GM23338 (cell line): ENCODE measurements at regions not wholly inside any gene's neighbourhood (a gene's known extent, or its start where the extent isn't known, plus 50 kb on each side); places are given as distances from the start of the nearest gene placed in this dataset.
A peak's percentile ranks its signal among the peaks of the same experiment; 100 is the strongest.

Experiments
- ATAC-seq: fragments of 200-7000 bp; cut with Tn5 transposase; 3 replicates; pipeline ENCODE4 v1.9.1; 2020
- DNase-seq: peaks from one replicate; pipeline ENCODE4 v3.0.0-alpha.2; 2015; ENCODE audit warnings: low spot score
- H2AFZ ChIP-seq: fragments of 200-600 bp; sonication (generic); 2 replicates; pipeline ENCODE4 v1.8.0; 2016; ENCODE audit warnings: antibody characterized with exemption, mild to moderate bottlenecking, moderate library complexity
- H3F3A ChIP-seq: fragments of 200-600 bp; sonication (generic); replicated peaks from 2 replicates; pipeline ENCODE4 v1.8.0; 2017; ENCODE audit warnings: antibody characterized with exemption, mixed run types, low read depth
- H3K27ac ChIP-seq: fragments of 200-600 bp; sonication (generic); 2 replicates; pipeline ENCODE4 v1.6.1; 2016; ENCODE audit warnings: low read depth
- H3K27me3 ChIP-seq: fragments of 200-600 bp; sonication (generic); 2 replicates; pipeline ENCODE4 v1.8.0; 2016; ENCODE audit warnings: mild to moderate bottlenecking, mixed run types, moderate library complexity; ENCODE audit not compliant: insufficient read depth
- H3K36me3 ChIP-seq: fragments of 200-600 bp; sonication (generic); 2 replicates; pipeline ENCODE4 v1.8.0; 2016; ENCODE audit warnings: mild to moderate bottlenecking; ENCODE audit not compliant: insufficient read depth
- H3K4me1 ChIP-seq: fragments of 200-600 bp; sonication (generic); 2 replicates; pipeline ENCODE4 v1.8.0; 2016; ENCODE audit warnings: mild to moderate bottlenecking, moderate library complexity; ENCODE audit not compliant: insufficient read depth
- H3K4me2 ChIP-seq: fragments of 200-600 bp; sonication (generic); 2 replicates; pipeline ENCODE4 v1.7.1; 2017; ENCODE audit warnings: mixed run types
- H3K4me3 ChIP-seq: fragments of 200-600 bp; sonication (generic); 2 replicates; pipeline ENCODE4 v1.6.1; 2016; ENCODE audit warnings: mixed run types
- H3K79me2 ChIP-seq: fragments of 200-600 bp; sonication (generic); replicated peaks from 2 replicates; pipeline ENCODE4 v1.8.0; 2017; ENCODE audit warnings: mild to moderate bottlenecking; ENCODE audit not compliant: insufficient read depth
- H3K9me2 ChIP-seq: fragments of 200-600 bp; sonication (generic); 2 replicates; pipeline ENCODE4 v1.8.0; 2017; ENCODE audit not compliant: insufficient read depth
- H4K20me1 ChIP-seq: fragments of 200-600 bp; sonication (generic); replicated peaks from 2 replicates; pipeline ENCODE4 v1.8.0; 2017; ENCODE audit warnings: mild to moderate bottlenecking; ENCODE audit not compliant: insufficient read depth
- H3K27ac Mint-ChIP-seq: 2 replicates; pipeline ENCODE4 v1.8.0; 2020; ENCODE audit warnings: inconsistent platforms, mild to moderate bottlenecking, moderate library complexity, mixed read lengths
- H3K27me3 Mint-ChIP-seq: 3 replicates; pipeline ENCODE4 v1.8.0; 2022; ENCODE audit warnings: low read depth, mild to moderate bottlenecking, moderate library complexity, mixed read lengths, inconsistent platforms; ENCODE audit not compliant: insufficient read depth, poor library complexity
- H3K36me3 Mint-ChIP-seq: 3 replicates; pipeline ENCODE4 v1.8.0; 2021; ENCODE audit warnings: low read depth, mild to moderate bottlenecking, inconsistent platforms, moderate library complexity, mixed read lengths
- H3K4me1 Mint-ChIP-seq: 3 replicates; pipeline ENCODE4 v1.8.0; 2020; ENCODE audit warnings: mild to moderate bottlenecking, inconsistent platforms, mixed read lengths
- H3K4me3 Mint-ChIP-seq: 3 replicates; pipeline ENCODE4 v1.8.0; 2021; ENCODE audit warnings: moderate library complexity, mild to moderate bottlenecking, inconsistent platforms, mixed read lengths
- H3K9me3 Mint-ChIP-seq: 3 replicates; pipeline ENCODE4 v1.8.0; 2020; ENCODE audit warnings: moderate library complexity, mild to moderate bottlenecking, inconsistent platforms, mixed read lengths
- CREB1 ChIP-seq: fragments of 250-450 bp; sonication (Bioruptor Pico); IDR thresholded peaks from 2 replicates; pipeline ENCODE4 v1.5.0; 2020; ENCODE audit warnings: low read depth, mild to moderate bottlenecking, moderate library complexity
- EZH2 ChIP-seq: fragments of 200-600 bp; sonication (generic); IDR thresholded peaks from one replicate; pipeline ENCODE4 v1.8.0; 2017; ENCODE audit warnings: antibody characterized with exemption, mild to moderate bottlenecking, low read depth; ENCODE audit not compliant: unreplicated experiment
- EZH2phosphoT487 ChIP-seq: fragments of 200-600 bp; sonication (generic); IDR thresholded peaks from one replicate; pipeline ENCODE4 v1.8.1; 2018; ENCODE audit warnings: antibody characterized with exemption; ENCODE audit not compliant: unreplicated experiment
- NANOG ChIP-seq: IDR thresholded peaks from 2 replicates; pipeline ENCODE4 v1.6.1; 2016; ENCODE audit warnings: antibody characterized with exemption, borderline replicate concordance
- POLR2AphosphoS5 ChIP-seq: IDR thresholded peaks from 2 replicates; pipeline ENCODE4 v1.6.1; 2016; ENCODE audit warnings: antibody characterized with exemption, low read depth
- STAT1 ChIP-seq: IDR thresholded peaks from one replicate; pipeline ENCODE4 v1.6.1; 2016; ENCODE audit warnings: antibody characterized with exemption; ENCODE audit not compliant: unreplicated experiment
- ZNF331 ChIP-seq: fragments of 250-450 bp; sonication (Bioruptor Pico); IDR thresholded peaks from 2 replicates; pipeline ENCODE4 v1.5.0; 2020; ENCODE audit warnings: low read depth, mild to moderate bottlenecking, moderate library complexity
- TF ChIP-seq, protein P1 (sequence below), 2 experiments: fragments of 200-600 bp in 1 of 2; sonication (generic) in 1 of 2; conservative IDR thresholded peaks; 2 replicates each; pipeline versions ENCODE4 v1.5.1 to v1.6.1; 2016 to 2017; ENCODE audit warnings: antibody characterized with exemption in 2 of 2, low read depth in 2 of 2, mild to moderate bottlenecking in 2 of 2, moderate library complexity in 1 of 2
- TF ChIP-seq, protein P2 (sequence below): IDR thresholded peaks from one replicate; pipeline ENCODE4 v1.6.1; 2018; ENCODE audit warnings: antibody characterized with exemption; ENCODE audit not compliant: unreplicated experiment

DNA sequence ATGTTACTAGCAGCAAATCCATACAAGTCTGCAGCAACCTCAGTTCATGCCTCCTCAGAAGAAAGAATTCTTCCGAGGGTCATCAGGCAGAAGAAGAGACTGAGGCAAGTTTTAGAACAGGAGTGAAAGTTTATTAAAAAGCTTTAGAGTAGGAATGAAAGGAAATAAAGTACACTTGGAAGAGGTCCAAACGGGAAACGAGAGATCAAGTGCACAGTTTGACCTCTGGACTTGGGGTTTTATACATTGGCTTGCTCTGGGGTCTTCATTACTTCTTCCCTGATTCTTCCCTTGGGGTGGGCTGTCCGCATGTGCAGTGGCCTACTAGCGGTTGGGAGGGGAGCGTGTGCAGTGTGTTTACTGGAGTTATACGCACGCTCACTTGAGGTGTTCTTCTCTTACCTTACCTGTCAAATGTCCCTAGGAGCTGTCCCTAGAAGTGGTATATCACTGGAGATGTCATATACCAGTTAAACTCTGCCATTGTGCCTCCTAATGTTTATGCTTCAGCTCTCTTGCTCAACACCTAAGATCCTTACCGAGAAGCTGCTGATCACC, 372.8 kb upstream of the KITLG start:
- H3K27ac Mint-ChIP-seq, result no peak overlapping the region
- Histone ChIP-seq H3K27me3 (peaks cover 55% of the 10 kb centered on the region), H3K4me3 (no peak overlapping the region), H3K79me2 (no peaks in the 10 kb centered on the region), H4K20me1 (no peaks in the 10 kb centered on the region), H3K36me3 (no peaks in the 10 kb centered on the region), H2AFZ (no peak overlapping the region), H3F3A (no peaks in the 10 kb centered on the region), H3K9me2 (peaks cover 6% of the 10 kb centered on the region), H3K4me2 (no peak overlapping the region), H3K27ac (no peak overlapping the region), H3K4me1 (peaks cover 54% of the 10 kb centered on the region)
- peaks cover 48% of the 10 kb centered on the region for H3K4me1 Mint-ChIP-seq
- ATAC-seq (no peak), DNase-seq (no peak)
- TF ChIP-seq STAT1, result no peak
- TF ChIP-seq CREB1 (CRISPR knock-in tag), result no peak
- no peak for TF ChIP-seq EZH2
- no peak for TF ChIP-seq POLR2AphosphoS5
- no peak for TF ChIP-seq NANOG
- TF ChIP-seq, protein P1, sequence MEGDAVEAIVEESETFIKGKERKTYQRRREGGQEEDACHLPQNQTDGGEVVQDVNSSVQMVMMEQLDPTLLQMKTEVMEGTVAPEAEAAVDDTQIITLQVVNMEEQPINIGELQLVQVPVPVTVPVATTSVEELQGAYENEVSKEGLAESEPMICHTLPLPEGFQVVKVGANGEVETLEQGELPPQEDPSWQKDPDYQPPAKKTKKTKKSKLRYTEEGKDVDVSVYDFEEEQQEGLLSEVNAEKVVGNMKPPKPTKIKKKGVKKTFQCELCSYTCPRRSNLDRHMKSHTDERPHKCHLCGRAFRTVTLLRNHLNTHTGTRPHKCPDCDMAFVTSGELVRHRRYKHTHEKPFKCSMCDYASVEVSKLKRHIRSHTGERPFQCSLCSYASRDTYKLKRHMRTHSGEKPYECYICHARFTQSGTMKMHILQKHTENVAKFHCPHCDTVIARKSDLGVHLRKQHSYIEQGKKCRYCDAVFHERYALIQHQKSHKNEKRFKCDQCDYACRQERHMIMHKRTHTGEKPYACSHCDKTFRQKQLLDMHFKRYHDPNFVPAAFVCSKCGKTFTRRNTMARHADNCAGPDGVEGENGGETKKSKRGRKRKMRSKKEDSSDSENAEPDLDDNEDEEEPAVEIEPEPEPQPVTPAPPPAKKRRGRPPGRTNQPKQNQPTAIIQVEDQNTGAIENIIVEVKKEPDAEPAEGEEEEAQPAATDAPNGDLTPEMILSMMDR (conservative IDR thresholded peaks at IDR 0.05; ENCODE audit: low read depth in 2 of 2), result no peak
- no peak for TF ChIP-seq EZH2phosphoT487
- TF ChIP-seq, protein P2, sequence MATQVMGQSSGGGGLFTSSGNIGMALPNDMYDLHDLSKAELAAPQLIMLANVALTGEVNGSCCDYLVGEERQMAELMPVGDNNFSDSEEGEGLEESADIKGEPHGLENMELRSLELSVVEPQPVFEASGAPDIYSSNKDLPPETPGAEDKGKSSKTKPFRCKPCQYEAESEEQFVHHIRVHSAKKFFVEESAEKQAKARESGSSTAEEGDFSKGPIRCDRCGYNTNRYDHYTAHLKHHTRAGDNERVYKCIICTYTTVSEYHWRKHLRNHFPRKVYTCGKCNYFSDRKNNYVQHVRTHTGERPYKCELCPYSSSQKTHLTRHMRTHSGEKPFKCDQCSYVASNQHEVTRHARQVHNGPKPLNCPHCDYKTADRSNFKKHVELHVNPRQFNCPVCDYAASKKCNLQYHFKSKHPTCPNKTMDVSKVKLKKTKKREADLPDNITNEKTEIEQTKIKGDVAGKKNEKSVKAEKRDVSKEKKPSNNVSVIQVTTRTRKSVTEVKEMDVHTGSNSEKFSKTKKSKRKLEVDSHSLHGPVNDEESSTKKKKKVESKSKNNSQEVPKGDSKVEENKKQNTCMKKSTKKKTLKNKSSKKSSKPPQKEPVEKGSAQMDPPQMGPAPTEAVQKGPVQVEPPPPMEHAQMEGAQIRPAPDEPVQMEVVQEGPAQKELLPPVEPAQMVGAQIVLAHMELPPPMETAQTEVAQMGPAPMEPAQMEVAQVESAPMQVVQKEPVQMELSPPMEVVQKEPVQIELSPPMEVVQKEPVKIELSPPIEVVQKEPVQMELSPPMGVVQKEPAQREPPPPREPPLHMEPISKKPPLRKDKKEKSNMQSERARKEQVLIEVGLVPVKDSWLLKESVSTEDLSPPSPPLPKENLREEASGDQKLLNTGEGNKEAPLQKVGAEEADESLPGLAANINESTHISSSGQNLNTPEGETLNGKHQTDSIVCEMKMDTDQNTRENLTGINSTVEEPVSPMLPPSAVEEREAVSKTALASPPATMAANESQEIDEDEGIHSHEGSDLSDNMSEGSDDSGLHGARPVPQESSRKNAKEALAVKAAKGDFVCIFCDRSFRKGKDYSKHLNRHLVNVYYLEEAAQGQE, result no peak
- peaks cover 5% of the 10 kb centered on the region; the same call in 1 of the 3 replicates for H3K36me3 Mint-ChIP-seq
- peaks cover 13% of the 10 kb centered on the region; the same call in 2 of the 3 replicates for H3K9me3 Mint-ChIP-seq
- no peak overlapping the region for H3K4me3 Mint-ChIP-seq
- H3K27me3 Mint-ChIP-seq, result peaks cover 63% of the 10 kb centered on the region

DNA sequence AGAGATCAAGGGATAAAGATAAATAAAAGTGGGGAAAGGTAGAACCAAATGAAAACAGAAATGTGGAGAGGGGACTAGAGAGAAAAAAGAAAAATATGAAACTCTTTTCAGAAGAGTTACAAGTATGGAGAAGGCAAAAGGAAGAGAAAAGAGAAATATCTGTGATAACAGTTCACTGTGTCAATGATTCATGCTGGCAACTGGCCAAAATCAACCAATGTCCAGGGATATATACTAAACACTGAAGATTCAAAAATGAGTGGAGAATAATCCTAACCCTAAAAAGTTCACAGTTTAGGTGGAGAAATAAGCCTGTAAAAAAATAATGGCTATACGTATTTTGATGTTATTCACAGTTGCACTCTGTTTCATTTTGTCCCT, 372.3 kb upstream of the KITLG start:
- no peak overlapping the region for H3K4me3 ChIP-seq
- no peak for ATAC-seq

More for the DNA sequence above, 372.3 kb upstream of the KITLG start:
- no peak overlapping the region for H3K27ac Mint-ChIP-seq
- Histone ChIP-seq H3K79me2 (no peaks in the 10 kb centered on the region), H3K9me2 (peaks cover 3% of the 10 kb centered on the region), H3K4me2 (peak overlapping the region; percentile 29), H3K27me3 (peaks cover 55% of the 10 kb centered on the region), H2AFZ (no peak overlapping the region), H4K20me1 (no peaks in the 10 kb centered on the region), H3F3A (no peaks in the 10 kb centered on the region), H3K27ac (no peak overlapping the region), H3K36me3 (no peaks in the 10 kb centered on the region), H3K4me1 (peaks cover 50% of the 10 kb centered on the region)
- TF ChIP-seq CREB1 (CRISPR knock-in tag) (no peak), NANOG (no peak), ZNF331 (CRISPR knock-in tag) (no peak), EZH2phosphoT487 (no peak), EZH2 (no peak)
- TF ChIP-seq, protein P2, result no peak
- TF ChIP-seq, protein P1 (conservative IDR thresholded peaks at IDR 0.05; ENCODE audit: low read depth in 2 of 2), result no peak
- no peak overlapping the region for H3K4me3 Mint-ChIP-seq
- peaks cover 63% of the 10 kb centered on the region for H3K27me3 Mint-ChIP-seq
- H3K4me1 Mint-ChIP-seq, result peaks cover 44% of the 10 kb centered on the region
- peaks cover 13% of the 10 kb centered on the region; the same call in 2 of the 3 replicates for H3K9me3 Mint-ChIP-seq
- no peak for DNase-seq
- H3K36me3 Mint-ChIP-seq, result peaks cover 5% of the 10 kb centered on the region; the same call in 1 of the 3 replicates
